Muscle of leg (tissue), 3 donors: ENCODE measurements at regions not wholly inside any gene's neighbourhood (a gene's known extent, or its start where the extent isn't known, plus 50 kb on each side); places are given as distances from the start of the nearest gene placed in this dataset.

Source experiments
- DNase-seq: peaks from one replicate; pipeline ENCODE4 v3.0.0; 2013
- H3K27ac ChIP-seq: one replicate; pipeline ENCODE4 v1.5.1; 2013; ENCODE audit warnings: mild to moderate bottlenecking, low read length, control low read depth
- H3K27me3 ChIP-seq: one replicate; pipeline ENCODE4 v1.6.1; 2013; ENCODE audit warnings: low read length; ENCODE audit not compliant: control insufficient read depth, insufficient read depth
- H3K36me3 ChIP-seq: one replicate; pipeline ENCODE4 v1.6.1; 2013; ENCODE audit warnings: low read length; ENCODE audit not compliant: control insufficient read depth, insufficient read depth
- H3K4me1 ChIP-seq: one replicate; pipeline ENCODE4 v1.6.1; 2013; ENCODE audit warnings: low read length; ENCODE audit not compliant: control insufficient read depth, insufficient read depth
- H3K4me3 ChIP-seq: one replicate; pipeline ENCODE4 v1.5.1; 2013; ENCODE audit warnings: low read length, control low read depth
- H3K9me3 ChIP-seq: replicated peaks from 2 replicates; pipeline ENCODE4 v1.6.1; 2013; ENCODE audit warnings: low read depth, low read length; ENCODE audit not compliant: control insufficient read depth
- WGBS: methylation state at CpG from one replicate; pipeline ENCODE4 v1.1.5; 2013; ENCODE audit warnings: missing lambda C conversion rate; ENCODE audit not compliant: insufficient coverage; 5-methylcytosine and 5-hydroxymethylcytosine counted together

DNA sequence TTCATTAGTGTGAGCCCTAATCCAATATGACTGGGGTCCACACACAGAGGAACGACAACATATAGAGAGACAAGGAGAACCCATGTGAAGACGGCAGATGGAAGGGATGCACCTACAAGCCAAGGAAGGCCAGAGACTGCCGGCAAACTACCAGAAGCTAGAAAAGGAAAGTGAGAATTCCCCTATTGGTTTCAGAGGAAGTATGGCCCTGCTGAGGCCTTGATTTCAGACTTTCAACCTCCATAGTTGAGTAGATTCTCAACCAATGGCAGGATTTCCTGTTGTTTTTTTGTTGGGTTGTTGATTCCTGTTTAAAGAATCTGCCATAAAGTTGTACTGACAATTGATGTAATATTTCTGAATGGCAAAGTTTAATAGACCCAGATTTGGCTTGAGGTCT, 241.5 kb downstream of the SATB2 start:
- H3K27ac ChIP-seq: no peak overlapping the region
- WGBS: 100% methylated on average over 3 of the region's 3 CpGs

GRCh38 chr2:199207011-199207410, 250.7 kb downstream of the SATB2 start:
- Histone ChIP-seq H3K4me3 (no peak overlapping the region), H3K9me3 (peaks cover 6% of the 10 kb centered on the region), H3K27ac (no peak overlapping the region), H3K36me3 (no peaks in the 10 kb centered on the region), H3K27me3 (peaks cover 2% of the 10 kb centered on the region), H3K4me1 (no peaks in the 10 kb centered on the region)
- whole genome bisulfite sequencing: 60% methylated on average over 1 of the region's 2 CpGs
- no peak for DNase-seq

More for the DNA sequence above, 241.5 kb downstream of the SATB2 start:
- peaks cover 4% of the 10 kb centered on the region for H3K9me3 ChIP-seq
- no peak for DNase-seq
- no peaks in the 10 kb centered on the region for H3K27me3 ChIP-seq
- no peak overlapping the region for H3K4me3 ChIP-seq
- no peaks in the 10 kb centered on the region for H3K36me3 ChIP-seq
- H3K4me1 ChIP-seq: no peaks in the 10 kb centered on the region

DNA sequence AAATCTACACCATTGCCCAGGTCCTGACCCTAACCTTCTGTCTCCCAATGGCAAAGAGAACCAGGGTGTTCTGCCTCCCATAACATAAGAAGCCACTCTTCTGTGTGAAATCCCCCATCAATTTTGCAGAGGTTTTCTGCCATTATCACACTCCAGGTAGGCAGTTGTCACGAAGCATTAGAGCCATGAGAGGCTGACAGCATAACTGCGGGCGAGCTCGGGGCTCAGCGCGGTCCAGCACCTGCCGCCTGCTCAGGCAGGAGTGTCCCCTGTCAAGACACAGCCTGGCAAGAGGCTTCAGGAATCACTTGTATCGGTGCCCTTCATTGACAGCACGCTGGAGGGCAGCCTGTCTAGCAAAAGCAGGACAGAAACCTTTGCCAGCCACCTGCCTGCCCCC, 251.2 kb downstream of the SATB2 start:
- Histone ChIP-seq H3K9me3 (peaks cover 3% of the 10 kb centered on the region), H3K4me1 (no peaks in the 10 kb centered on the region), H3K27ac (no peak overlapping the region), H3K4me3 (no peak overlapping the region), H3K36me3 (no peaks in the 10 kb centered on the region), H3K27me3 (peaks cover 2% of the 10 kb centered on the region)
- DNase-seq: no peak
- 83% methylated on average over 9 of the region's 9 CpGs for WGBS

DNA sequence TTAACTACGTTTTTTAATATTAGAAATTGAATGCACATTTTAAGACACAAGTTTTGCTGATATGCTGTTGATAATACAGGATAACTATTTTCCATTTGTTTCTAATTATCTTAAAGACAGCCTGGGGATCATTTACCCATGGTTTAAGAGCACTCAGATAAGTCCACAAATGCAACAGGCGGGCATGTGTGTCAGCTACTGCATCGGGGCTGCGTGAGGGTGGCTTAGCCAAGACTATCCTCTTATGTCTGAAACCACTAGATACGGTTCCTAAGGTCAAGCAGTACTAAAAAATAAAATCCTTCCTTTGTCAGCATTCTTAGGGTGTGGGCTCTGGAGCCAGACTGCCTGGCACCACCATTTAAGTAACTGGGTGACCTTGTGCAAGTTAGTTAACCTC, 254.8 kb downstream of the SATB2 start:
- WGBS: 48% methylated on average over 3 of the region's 5 CpGs
- Histone ChIP-seq H3K27me3 (peaks cover 2% of the 10 kb centered on the region), H3K4me1 (no peaks in the 10 kb centered on the region), H3K9me3 (no peaks in the 10 kb centered on the region), H3K27ac (no peak overlapping the region), H3K36me3 (no peaks in the 10 kb centered on the region), H3K4me3 (no peak overlapping the region)
- no peak for DNase-seq

GRCh38 chr2:199201539-199201938, 256.2 kb downstream of the SATB2 start:
- no peak overlapping the region for H3K4me3 ChIP-seq
- no peaks in the 10 kb centered on the region for H3K9me3 ChIP-seq
- no peaks in the 10 kb centered on the region for H3K27me3 ChIP-seq
- DNase-seq: no peak
- H3K36me3 ChIP-seq: no peaks in the 10 kb centered on the region
- H3K27ac ChIP-seq: no peak overlapping the region
- no peaks in the 10 kb centered on the region for H3K4me1 ChIP-seq
- WGBS: no CpG with 5 or more reads among the region's 1 CpG

DNA sequence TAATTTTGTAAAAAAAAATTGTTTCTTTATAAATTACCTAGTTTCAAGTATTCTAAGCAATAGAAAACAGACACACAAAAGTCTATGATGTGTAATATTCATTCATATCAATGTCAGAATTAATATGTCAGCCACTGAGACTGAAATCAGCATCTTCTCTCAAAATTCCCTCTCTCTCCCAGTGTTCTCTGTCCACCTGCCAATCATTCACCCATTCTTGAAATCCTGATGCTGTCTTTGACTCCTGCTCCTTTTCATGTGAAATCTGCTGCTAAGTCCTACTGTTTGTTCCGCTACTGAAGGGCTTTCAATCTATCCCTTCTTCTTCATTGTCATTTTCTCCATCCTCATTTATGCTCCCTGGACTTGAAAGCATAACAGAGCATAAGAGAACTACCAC, 257.9 kb downstream of the SATB2 start:
- DNase-seq: no peak
- WGBS: 67% methylated on average over 1 of the region's 1 CpG
- Histone ChIP-seq H3K4me3 (no peak overlapping the region), H3K9me3 (no peaks in the 10 kb centered on the region), H3K4me1 (no peaks in the 10 kb centered on the region), H3K36me3 (no peaks in the 10 kb centered on the region), H3K27me3 (no peaks in the 10 kb centered on the region), H3K27ac (no peak overlapping the region)

- Histone ChIP-seq H3K27ac (no peak overlapping the region), H3K36me3 (no peaks in the 10 kb centered on the region), H3K4me1 (no peaks in the 10 kb centered on the region), H3K27me3 (no peaks in the 10 kb centered on the region), H3K9me3 (no peaks in the 10 kb centered on the region), H3K4me3 (no peak overlapping the region)
- no peak for DNase-seq
- no CpG with 5 or more reads among the region's 1 CpG for WGBS
Observed at GRCh38 chr2:199197448-199197847, 260.3 kb downstream of the SATB2 start.

GRCh38 chr2:199196686-199197085, 261.1 kb downstream of the SATB2 start:
- Histone ChIP-seq H3K4me1 (no peaks in the 10 kb centered on the region), H3K4me3 (no peak overlapping the region), H3K36me3 (no peaks in the 10 kb centered on the region), H3K27ac (no peak overlapping the region), H3K9me3 (no peaks in the 10 kb centered on the region), H3K27me3 (no peaks in the 10 kb centered on the region)
- WGBS: 60% methylated on average over 1 of the region's 3 CpGs
- DNase-seq: peak; percentile 13

GRCh38 chr2:199195927-199196502, 261.7 kb downstream of the SATB2 start:
- H3K27ac ChIP-seq: no peak overlapping the region
- DNase-seq: peak; percentile 2
- H3K27me3 ChIP-seq: no peaks in the 10 kb centered on the region
- H3K36me3 ChIP-seq: no peaks in the 10 kb centered on the region
- 30% methylated on average over 2 of the region's 6 CpGs for WGBS
- no peaks in the 10 kb centered on the region for H3K4me1 ChIP-seq
- no peaks in the 10 kb centered on the region for H3K9me3 ChIP-seq
- H3K4me3 ChIP-seq: no peak overlapping the region

DNA sequence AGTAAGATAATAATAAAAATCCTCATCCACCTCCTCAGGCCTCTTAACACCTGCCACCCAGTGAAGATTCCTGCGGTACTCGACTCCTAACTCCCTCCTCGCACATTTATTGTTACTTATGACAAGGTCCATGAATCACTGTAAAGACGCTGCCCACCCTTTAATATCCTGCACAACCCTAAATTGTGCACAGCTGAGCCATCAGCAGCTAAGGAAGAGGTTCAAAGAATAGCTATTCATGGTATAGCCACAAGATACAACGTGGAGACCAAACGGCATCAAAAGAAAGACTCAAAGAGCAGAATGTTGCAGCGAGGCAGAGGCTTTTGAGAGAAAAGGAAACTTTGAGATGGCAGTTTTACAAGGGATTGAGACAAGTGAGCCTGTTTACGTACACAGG, 266.3 kb downstream of the SATB2 start:
- Histone ChIP-seq H3K4me3 (no peak overlapping the region), H3K27me3 (no peaks in the 10 kb centered on the region), H3K36me3 (no peaks in the 10 kb centered on the region), H3K27ac (no peak overlapping the region), H3K4me1 (no peaks in the 10 kb centered on the region), H3K9me3 (no peaks in the 10 kb centered on the region)
- DNase-seq: no peak
- WGBS: 34% methylated on average over 7 of the region's 8 CpGs

DNA sequence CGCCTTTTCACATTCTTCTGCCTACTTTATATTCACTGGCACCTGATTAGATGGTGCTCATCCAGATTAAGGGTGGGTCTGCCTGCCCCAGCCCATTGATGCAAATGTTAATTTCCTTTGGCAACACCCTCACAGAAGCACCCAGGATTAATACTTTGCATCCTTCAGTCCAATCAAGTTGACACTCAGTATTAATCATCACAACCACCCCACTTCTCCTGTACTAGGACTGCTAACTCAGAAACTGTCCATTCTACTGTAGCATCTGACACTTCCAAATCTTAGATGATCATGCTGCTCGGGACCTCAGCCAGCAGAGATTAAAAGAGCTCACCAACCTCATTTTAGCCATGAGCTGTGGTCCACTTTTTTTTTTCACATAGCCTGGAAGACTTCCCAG, 268.5 kb downstream of the SATB2 start:
- 83% methylated on average over 2 of the region's 2 CpGs for WGBS
- Histone ChIP-seq H3K27ac (no peak overlapping the region), H3K4me3 (no peak overlapping the region), H3K36me3 (no peaks in the 10 kb centered on the region), H3K4me1 (no peaks in the 10 kb centered on the region), H3K27me3 (no peaks in the 10 kb centered on the region), H3K9me3 (no peaks in the 10 kb centered on the region)
- DNase-seq: no peak
